Liver (tissue), 8 donors: ENCODE measurements at regions not wholly inside any gene's neighbourhood (a gene's known extent, or its start where the extent isn't known, plus 50 kb on each side); places are given as distances from the start of the nearest gene placed in this dataset.

Experiments
- DNase-seq: peaks from one replicate; pipeline ENCODE4 v3.0.0-alpha.2; 2017; ENCODE audit warnings: low spot score
- H3K27ac ChIP-seq, 2 donors: one replicate each; pipeline ENCODE4 v1.7.0; 2013; ENCODE audit warnings: inconsistent platforms in 2 of 2, low read length in 2 of 2, control low read depth in 1 of 2, low read depth in 1 of 2, mild to moderate bottlenecking in 1 of 2
- H3K27me3 ChIP-seq, 4 donors: one replicate each; pipeline versions ENCODE4 v1.6.1 to v1.7.0; 2013; ENCODE audit warnings: low read length in 3 of 4, inconsistent platforms in 1 of 4, mild to moderate bottlenecking in 1 of 4, moderate library complexity in 1 of 4; ENCODE audit not compliant: control insufficient read depth in 4 of 4, insufficient read depth in 4 of 4
- H3K36me3 ChIP-seq, 4 donors: one replicate each; pipeline versions ENCODE4 v1.6.1 to v1.7.0; 2013; ENCODE audit warnings: low read length in 3 of 4, mild to moderate bottlenecking in 3 of 4, low read depth in 1 of 4, moderate library complexity in 1 of 4; ENCODE audit not compliant: control insufficient read depth in 4 of 4, insufficient read depth in 3 of 4
- H3K4me1 ChIP-seq, 4 donors: one replicate each; pipeline versions ENCODE4 v1.6.1 to v1.7.0; 2013; ENCODE audit warnings: low read length in 3 of 4, mild to moderate bottlenecking in 3 of 4, moderate library complexity in 1 of 4; ENCODE audit not compliant: control insufficient read depth in 4 of 4, insufficient read depth in 4 of 4
- H3K4me3 ChIP-seq, 3 donors: one replicate each; pipeline versions ENCODE4 v1.6.1 to v1.7.0; 2013; ENCODE audit warnings: low read length in 3 of 3, control low read depth in 1 of 3, low read depth in 1 of 3, mild to moderate bottlenecking in 1 of 3
- H3K9ac ChIP-seq, 2 donors: one replicate each; pipeline ENCODE4 v1.7.0; 2013; ENCODE audit warnings: low read length in 2 of 2, mild to moderate bottlenecking in 2 of 2, moderate library complexity in 2 of 2, control low read depth in 1 of 2, low read depth in 1 of 2
- H3K9me3 ChIP-seq, 4 donors: one replicate each; pipeline versions ENCODE4 v1.6.1 to v1.7.0; 2013; ENCODE audit warnings: low read length in 3 of 4; ENCODE audit not compliant: control insufficient read depth in 4 of 4
- EGR1 ChIP-seq, 2 donors: IDR thresholded peaks; 2 replicates each; pipeline ENCODE4 v1.6.1; 2016 to 2018; ENCODE audit warnings: antibody characterized with exemption in 2 of 2, low read depth in 2 of 2
- FOXA1 ChIP-seq: IDR thresholded peaks from 2 replicates; pipeline ENCODE4 v1.6.1; 2016; ENCODE audit warnings: antibody characterized with exemption
- FOXA2 ChIP-seq: IDR thresholded peaks from 2 replicates; pipeline ENCODE4 v1.6.1; 2016; ENCODE audit warnings: antibody characterized with exemption
- GABPA ChIP-seq, 2 donors: IDR thresholded peaks in 1 of 2; conservative IDR thresholded peaks in 1 of 2; 2 replicates each; pipeline ENCODE4 v1.6.1; 2016; ENCODE audit warnings: antibody characterized with exemption in 2 of 2, mild to moderate bottlenecking in 1 of 2, moderate library complexity in 1 of 2
- HNF4A ChIP-seq, 2 donors: conservative IDR thresholded peaks; 2 replicates each; pipeline ENCODE4 v1.6.1; 2016; ENCODE audit warnings: antibody characterized with exemption in 2 of 2, mild to moderate bottlenecking in 2 of 2
- HNF4G ChIP-seq: IDR thresholded peaks from 2 replicates; pipeline ENCODE4 v1.6.1; 2016; ENCODE audit warnings: antibody characterized with exemption
- JUND ChIP-seq, 2 donors: IDR thresholded peaks; 2 replicates each; pipeline ENCODE4 v1.6.1; 2016; ENCODE audit warnings: antibody characterized with exemption in 2 of 2
- NR2F2 ChIP-seq: IDR thresholded peaks from 2 replicates; pipeline ENCODE4 v1.6.1; 2016; ENCODE audit warnings: antibody characterized with exemption
- RAD21 ChIP-seq, 2 donors: IDR thresholded peaks; 2 replicates each; pipeline ENCODE4 v1.6.1; 2016; ENCODE audit warnings: antibody characterized with exemption in 2 of 2, mild to moderate bottlenecking in 2 of 2
- RXRA ChIP-seq, 2 donors: IDR thresholded peaks; 2 replicates each; pipeline ENCODE4 v1.6.1; 2017 to 2018; ENCODE audit warnings: antibody characterized with exemption in 2 of 2, mild to moderate bottlenecking in 1 of 2
- SP1 ChIP-seq: IDR thresholded peaks from 2 replicates; pipeline ENCODE4 v1.6.1; 2018; ENCODE audit warnings: antibody characterized with exemption, mild to moderate bottlenecking
- YY1 ChIP-seq: IDR thresholded peaks from 2 replicates; pipeline ENCODE4 v1.6.1; 2016; ENCODE audit warnings: antibody characterized with exemption, mild to moderate bottlenecking
- WGBS: extraction: QIAGEN DNeasy Blood & Tissue Kit; methylation state at CpG from one replicate; pipeline ENCODE4 v1.1.7; 2013; 5-methylcytosine and 5-hydroxymethylcytosine counted together
- TF ChIP-seq, protein P1 (sequence below): IDR thresholded peaks from 2 replicates; pipeline ENCODE4 v1.6.1; 2016; ENCODE audit warnings: antibody characterized with exemption
- TF ChIP-seq, protein P2 (sequence below): IDR thresholded peaks from 2 replicates; pipeline ENCODE4 v1.6.1; 2016; ENCODE audit warnings: antibody characterized with exemption, mild to moderate bottlenecking
- TF ChIP-seq, protein P3 (sequence below): IDR thresholded peaks from 2 replicates; pipeline ENCODE4 v1.6.1; 2016; ENCODE audit warnings: antibody characterized with exemption
- TF ChIP-seq, protein P4 (sequence below): fragments of 150-350 bp; IDR thresholded peaks from 2 replicates; pipeline ENCODE4 v1.5.1; 2017; ENCODE audit warnings: improper control_type of control experiment, low read depth, low read length; ENCODE audit not compliant: missing input control
- TF ChIP-seq, protein P5 (sequence below): IDR thresholded peaks from 2 replicates; pipeline ENCODE4 v1.6.1; 2016; ENCODE audit warnings: antibody characterized with exemption
- donor health status: healthy.
- donor health status: healthy.
- donor health status: healthy.
- donor health status: healthy.
- donor health status: healthy.

DNA sequence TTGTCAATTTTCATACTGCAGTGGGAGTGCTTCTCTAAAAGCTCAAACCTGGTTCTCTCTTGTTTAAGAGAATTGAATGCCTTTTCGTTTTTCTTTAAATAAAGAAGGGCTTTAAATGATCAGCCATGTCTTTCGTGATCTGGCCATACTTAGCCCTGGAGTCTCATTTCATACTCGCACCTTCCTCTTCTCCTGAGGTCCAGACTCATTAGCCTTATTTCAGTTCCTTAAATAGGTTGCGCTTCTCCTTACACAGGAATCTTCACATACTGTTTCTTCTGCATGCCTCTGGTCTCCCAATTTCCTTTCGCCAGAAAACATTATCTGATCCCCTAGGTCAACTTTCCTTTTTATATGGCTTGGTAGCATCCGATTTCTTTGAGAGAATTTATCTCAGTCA is 565.6 kb upstream of the TENM3 start:
- no peak for TF ChIP-seq FOXA1
- TF ChIP-seq, protein P1, sequence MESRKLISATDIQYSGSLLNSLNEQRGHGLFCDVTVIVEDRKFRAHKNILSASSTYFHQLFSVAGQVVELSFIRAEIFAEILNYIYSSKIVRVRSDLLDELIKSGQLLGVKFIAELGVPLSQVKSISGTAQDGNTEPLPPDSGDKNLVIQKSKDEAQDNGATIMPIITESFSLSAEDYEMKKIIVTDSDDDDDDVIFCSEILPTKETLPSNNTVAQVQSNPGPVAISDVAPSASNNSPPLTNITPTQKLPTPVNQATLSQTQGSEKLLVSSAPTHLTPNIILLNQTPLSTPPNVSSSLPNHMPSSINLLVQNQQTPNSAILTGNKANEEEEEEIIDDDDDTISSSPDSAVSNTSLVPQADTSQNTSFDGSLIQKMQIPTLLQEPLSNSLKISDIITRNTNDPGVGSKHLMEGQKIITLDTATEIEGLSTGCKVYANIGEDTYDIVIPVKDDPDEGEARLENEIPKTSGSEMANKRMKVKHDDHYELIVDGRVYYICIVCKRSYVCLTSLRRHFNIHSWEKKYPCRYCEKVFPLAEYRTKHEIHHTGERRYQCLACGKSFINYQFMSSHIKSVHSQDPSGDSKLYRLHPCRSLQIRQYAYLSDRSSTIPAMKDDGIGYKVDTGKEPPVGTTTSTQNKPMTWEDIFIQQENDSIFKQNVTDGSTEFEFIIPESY = no peak
- TF ChIP-seq RAD21 (IDR thresholded peaks at IDR 0.05) = no peak
- no peak for TF ChIP-seq YY1
- TF ChIP-seq SP1 = no peak
- TF ChIP-seq, protein P2, sequence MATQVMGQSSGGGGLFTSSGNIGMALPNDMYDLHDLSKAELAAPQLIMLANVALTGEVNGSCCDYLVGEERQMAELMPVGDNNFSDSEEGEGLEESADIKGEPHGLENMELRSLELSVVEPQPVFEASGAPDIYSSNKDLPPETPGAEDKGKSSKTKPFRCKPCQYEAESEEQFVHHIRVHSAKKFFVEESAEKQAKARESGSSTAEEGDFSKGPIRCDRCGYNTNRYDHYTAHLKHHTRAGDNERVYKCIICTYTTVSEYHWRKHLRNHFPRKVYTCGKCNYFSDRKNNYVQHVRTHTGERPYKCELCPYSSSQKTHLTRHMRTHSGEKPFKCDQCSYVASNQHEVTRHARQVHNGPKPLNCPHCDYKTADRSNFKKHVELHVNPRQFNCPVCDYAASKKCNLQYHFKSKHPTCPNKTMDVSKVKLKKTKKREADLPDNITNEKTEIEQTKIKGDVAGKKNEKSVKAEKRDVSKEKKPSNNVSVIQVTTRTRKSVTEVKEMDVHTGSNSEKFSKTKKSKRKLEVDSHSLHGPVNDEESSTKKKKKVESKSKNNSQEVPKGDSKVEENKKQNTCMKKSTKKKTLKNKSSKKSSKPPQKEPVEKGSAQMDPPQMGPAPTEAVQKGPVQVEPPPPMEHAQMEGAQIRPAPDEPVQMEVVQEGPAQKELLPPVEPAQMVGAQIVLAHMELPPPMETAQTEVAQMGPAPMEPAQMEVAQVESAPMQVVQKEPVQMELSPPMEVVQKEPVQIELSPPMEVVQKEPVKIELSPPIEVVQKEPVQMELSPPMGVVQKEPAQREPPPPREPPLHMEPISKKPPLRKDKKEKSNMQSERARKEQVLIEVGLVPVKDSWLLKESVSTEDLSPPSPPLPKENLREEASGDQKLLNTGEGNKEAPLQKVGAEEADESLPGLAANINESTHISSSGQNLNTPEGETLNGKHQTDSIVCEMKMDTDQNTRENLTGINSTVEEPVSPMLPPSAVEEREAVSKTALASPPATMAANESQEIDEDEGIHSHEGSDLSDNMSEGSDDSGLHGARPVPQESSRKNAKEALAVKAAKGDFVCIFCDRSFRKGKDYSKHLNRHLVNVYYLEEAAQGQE = no peak
- no peak for TF ChIP-seq RXRA (IDR thresholded peaks at IDR 0.05)
- no peak for TF ChIP-seq HNF4G
- TF ChIP-seq HNF4A (conservative IDR thresholded peaks at IDR 0.05) = no peak
- TF ChIP-seq, protein P3, sequence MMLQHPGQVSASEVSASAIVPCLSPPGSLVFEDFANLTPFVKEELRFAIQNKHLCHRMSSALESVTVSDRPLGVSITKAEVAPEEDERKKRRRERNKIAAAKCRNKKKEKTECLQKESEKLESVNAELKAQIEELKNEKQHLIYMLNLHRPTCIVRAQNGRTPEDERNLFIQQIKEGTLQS = no peak
- TF ChIP-seq, protein P4, sequence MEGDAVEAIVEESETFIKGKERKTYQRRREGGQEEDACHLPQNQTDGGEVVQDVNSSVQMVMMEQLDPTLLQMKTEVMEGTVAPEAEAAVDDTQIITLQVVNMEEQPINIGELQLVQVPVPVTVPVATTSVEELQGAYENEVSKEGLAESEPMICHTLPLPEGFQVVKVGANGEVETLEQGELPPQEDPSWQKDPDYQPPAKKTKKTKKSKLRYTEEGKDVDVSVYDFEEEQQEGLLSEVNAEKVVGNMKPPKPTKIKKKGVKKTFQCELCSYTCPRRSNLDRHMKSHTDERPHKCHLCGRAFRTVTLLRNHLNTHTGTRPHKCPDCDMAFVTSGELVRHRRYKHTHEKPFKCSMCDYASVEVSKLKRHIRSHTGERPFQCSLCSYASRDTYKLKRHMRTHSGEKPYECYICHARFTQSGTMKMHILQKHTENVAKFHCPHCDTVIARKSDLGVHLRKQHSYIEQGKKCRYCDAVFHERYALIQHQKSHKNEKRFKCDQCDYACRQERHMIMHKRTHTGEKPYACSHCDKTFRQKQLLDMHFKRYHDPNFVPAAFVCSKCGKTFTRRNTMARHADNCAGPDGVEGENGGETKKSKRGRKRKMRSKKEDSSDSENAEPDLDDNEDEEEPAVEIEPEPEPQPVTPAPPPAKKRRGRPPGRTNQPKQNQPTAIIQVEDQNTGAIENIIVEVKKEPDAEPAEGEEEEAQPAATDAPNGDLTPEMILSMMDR = no peak
- TF ChIP-seq EGR1 (IDR thresholded peaks at IDR 0.05; ENCODE audit: low read depth in 2 of 2) = no peak
- no peak for TF ChIP-seq NR2F2
- TF ChIP-seq GABPA (IDR thresholded peaks at IDR 0.05 in 1 of 2, conservative IDR thresholded peaks at IDR 0.05 in 1 of 2) = no peak
- TF ChIP-seq JUND (IDR thresholded peaks at IDR 0.05) = no peak
- TF ChIP-seq, protein P5, sequence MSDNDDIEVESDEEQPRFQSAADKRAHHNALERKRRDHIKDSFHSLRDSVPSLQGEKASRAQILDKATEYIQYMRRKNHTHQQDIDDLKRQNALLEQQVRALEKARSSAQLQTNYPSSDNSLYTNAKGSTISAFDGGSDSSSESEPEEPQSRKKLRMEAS = no peak
- TF ChIP-seq FOXA2 = no peak
- 70% methylated on average over 6 of the region's 6 CpGs for WGBS
- no peak for DNase-seq

DNA sequence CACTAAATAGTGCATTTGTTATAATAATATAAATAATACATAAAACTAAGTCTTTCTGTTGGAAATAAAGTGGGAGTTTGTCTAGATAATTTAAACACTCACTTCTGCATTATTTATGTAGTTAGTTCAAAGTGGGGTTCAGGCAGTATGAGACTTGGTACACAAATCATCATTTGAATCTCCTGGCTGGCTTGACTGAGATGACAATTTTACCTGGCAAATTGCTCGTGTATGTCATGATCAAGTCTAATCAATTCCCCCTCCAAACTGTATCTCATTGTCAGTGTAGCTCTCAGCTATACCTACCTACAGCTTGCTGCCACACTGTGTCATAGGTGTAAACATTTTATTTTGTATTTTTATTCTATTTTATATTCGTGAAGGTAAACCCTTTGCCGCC is 563.4 kb upstream of the TENM3 start:
- no peaks in the 10 kb centered on the region for H3K27me3 ChIP-seq
- H3K9ac ChIP-seq = no peak overlapping the region
- H3K36me3 ChIP-seq = no peaks in the 10 kb centered on the region
- no peak for DNase-seq
- 64% methylated on average over 3 of the region's 3 CpGs for WGBS
- H3K4me1 ChIP-seq = no peaks in the 10 kb centered on the region
- H3K9me3 ChIP-seq = no peaks in the 10 kb centered on the region
- no peak overlapping the region for H3K4me3 ChIP-seq
- TF ChIP-seq RXRA (IDR thresholded peaks at IDR 0.05) (no peak), SP1 (no peak), RAD21 (IDR thresholded peaks at IDR 0.05) (no peak), YY1 (no peak), HNF4G (no peak)
- TF ChIP-seq, protein P1 = no peak
- TF ChIP-seq, protein P5 = no peak
- TF ChIP-seq, protein P4 = no peak
- no peak overlapping the region for H3K27ac ChIP-seq

More for the DNA sequence above, 565.6 kb upstream of the TENM3 start:
- Histone ChIP-seq H3K36me3 (no peaks in the 10 kb centered on the region), H3K27ac (no peak overlapping the region), H3K4me1 (no peaks in the 10 kb centered on the region), H3K9me3 (no peaks in the 10 kb centered on the region), H3K9ac (no peak overlapping the region), H3K27me3 (no peaks in the 10 kb centered on the region), H3K4me3 (no peak overlapping the region)
